OCI-LY7 (cell line): ENCODE measurements at regions not wholly inside any gene's neighbourhood (a gene's known extent, or its start where the extent isn't known, plus 50 kb on each side); places are given as distances from the start of the nearest gene placed in this dataset.

Experiments used
- BruUV-seq: library from RNA; stranded (reverse); fragments of 400-500 nt; replicated peaks from 2 replicates; lab custom pipeline; 2021; lab: Mats Ljungman, UMichigan
- CTCF ChIA-PET: fragments of 300-600 bp; sonication (Branson Sonifier 250); formaldehyde crosslinking; loops from one replicate; lab custom pipeline; 2022; ENCODE audit warnings: antibody characterized with exemption; ENCODE audit not compliant: unreplicated experiment; lab: Charles Lee
- POLR2A ChIA-PET: fragments of 300-600 bp; sonication (Branson Sonifier 250); formaldehyde crosslinking; loops from one replicate; lab custom pipeline; 2022; ENCODE audit warnings: antibody characterized with exemption; lab: Charles Lee
- DNase-seq: peaks from one replicate; pipeline ENCODE4 v3.0.0-alpha.2; 2015; ENCODE audit warnings: low spot score
- H2AFZ ChIP-seq: fragments of 200-600 bp; sonication (generic), shearing (Covaris generic); 2 replicates; pipeline ENCODE4 v1.6.1; 2014; ENCODE audit warnings: mild to moderate bottlenecking, antibody characterized with exemption, low read length, moderate library complexity
- H3K27ac ChIP-seq: fragments of 200-600 bp; sonication (generic); 2 replicates; pipeline ENCODE4 v1.5.1; 2014; ENCODE audit warnings: mixed run types, low read depth, mild to moderate bottlenecking, moderate library complexity, low read length, inconsistent platforms; ENCODE audit not compliant: poor library complexity, severe bottlenecking
- H3K36me3 ChIP-seq: fragments of 200-600 bp; sonication (generic); 2 replicates; pipeline ENCODE4 v1.6.1; 2014; ENCODE audit warnings: mild to moderate bottlenecking, antibody characterized with exemption, low read length, moderate library complexity, mixed read lengths; ENCODE audit not compliant: insufficient read depth
- H3K4me1 ChIP-seq: fragments of 200-600 bp; sonication (generic); 2 replicates; pipeline ENCODE4 v1.5.1; 2014; ENCODE audit warnings: mild to moderate bottlenecking, low read length; ENCODE audit not compliant: insufficient read depth, poor library complexity, severe bottlenecking
- H3K4me2 ChIP-seq: fragments of 200-600 bp; sonication (generic); 2 replicates; pipeline ENCODE4 v1.6.1; 2014; ENCODE audit warnings: mild to moderate bottlenecking, low read length
- H3K4me3 ChIP-seq: fragments of 200-600 bp; sonication (generic); 2 replicates; pipeline ENCODE4 v1.5.1; 2014; ENCODE audit warnings: mild to moderate bottlenecking, low read depth, low read length; ENCODE audit not compliant: poor library complexity, severe bottlenecking
- H3K79me2 ChIP-seq: fragments of 200-600 bp; sonication (generic); 2 replicates; pipeline ENCODE4 v1.6.1; 2016; ENCODE audit warnings: low read depth, mild to moderate bottlenecking, low read length, moderate library complexity, mixed read lengths; ENCODE audit not compliant: insufficient read depth
- H3K9me2 ChIP-seq: fragments of 200-600 bp; sonication (generic); 2 replicates; pipeline ENCODE4 v1.6.1; 2016; ENCODE audit warnings: mild to moderate bottlenecking, low read length, mixed read lengths; ENCODE audit not compliant: insufficient read depth
- H3K9me3 ChIP-seq: fragments of 200-600 bp; sonication (generic); 2 replicates; pipeline ENCODE4 v1.6.1; 2014; ENCODE audit warnings: mild to moderate bottlenecking, mixed run types, low read length, mixed read lengths
- H4K20me1 ChIP-seq: fragments of 200-600 bp; sonication (generic); 2 replicates; pipeline ENCODE4 v1.6.1; 2014; ENCODE audit warnings: mild to moderate bottlenecking, antibody characterized with exemption, low read length, moderate library complexity, mixed read lengths; ENCODE audit not compliant: insufficient read depth
- EZH2phosphoT487 ChIP-seq: fragments of 200-600 bp; sonication (generic); IDR thresholded peaks from 2 replicates; pipeline ENCODE4 v1.6.1; 2018; ENCODE audit warnings: low read depth, borderline replicate concordance, mild to moderate bottlenecking, mixed run types, antibody characterized with exemption, low read length, moderate library complexity, mixed read lengths
- intact Hi-C: fragments of 100-400 bp; cut with micrococcal nuclease; formaldehyde crosslinking; loops from one replicate; pipeline ENCODE4 v1.10.0; 2022; ENCODE audit not compliant: unreplicated experiment
- TF ChIP-seq, protein P1 (sequence below): fragments of 200-600 bp; sonication (generic); conservative IDR thresholded peaks from 2 replicates; pipeline ENCODE4 v1.5.1; 2014; ENCODE audit warnings: mild to moderate bottlenecking, antibody characterized with exemption, low read length, moderate library complexity, mixed read lengths

GRCh38 chr3:147513785-147514184 lies 104.6 kb downstream of the ZIC1 start:
- Histone ChIP-seq H3K4me1 (no peaks in the 10 kb centered on the region), H3K4me2 (no peak overlapping the region), H3K36me3 (no peaks in the 10 kb centered on the region), H4K20me1 (no peaks in the 10 kb centered on the region), H3K79me2 (no peaks in the 10 kb centered on the region), H3K9me2 (no peaks in the 10 kb centered on the region), H3K9me3 (no peaks in the 10 kb centered on the region), H2AFZ (no peak overlapping the region), H3K4me3 (no peak overlapping the region), H3K27ac (no peak overlapping the region)
- intact Hi-C loops: no loop called here
- CTCF ChIA-PET: no interaction called here
- BruUV-seq: no TSS peak
- TF ChIP-seq, protein P1, sequence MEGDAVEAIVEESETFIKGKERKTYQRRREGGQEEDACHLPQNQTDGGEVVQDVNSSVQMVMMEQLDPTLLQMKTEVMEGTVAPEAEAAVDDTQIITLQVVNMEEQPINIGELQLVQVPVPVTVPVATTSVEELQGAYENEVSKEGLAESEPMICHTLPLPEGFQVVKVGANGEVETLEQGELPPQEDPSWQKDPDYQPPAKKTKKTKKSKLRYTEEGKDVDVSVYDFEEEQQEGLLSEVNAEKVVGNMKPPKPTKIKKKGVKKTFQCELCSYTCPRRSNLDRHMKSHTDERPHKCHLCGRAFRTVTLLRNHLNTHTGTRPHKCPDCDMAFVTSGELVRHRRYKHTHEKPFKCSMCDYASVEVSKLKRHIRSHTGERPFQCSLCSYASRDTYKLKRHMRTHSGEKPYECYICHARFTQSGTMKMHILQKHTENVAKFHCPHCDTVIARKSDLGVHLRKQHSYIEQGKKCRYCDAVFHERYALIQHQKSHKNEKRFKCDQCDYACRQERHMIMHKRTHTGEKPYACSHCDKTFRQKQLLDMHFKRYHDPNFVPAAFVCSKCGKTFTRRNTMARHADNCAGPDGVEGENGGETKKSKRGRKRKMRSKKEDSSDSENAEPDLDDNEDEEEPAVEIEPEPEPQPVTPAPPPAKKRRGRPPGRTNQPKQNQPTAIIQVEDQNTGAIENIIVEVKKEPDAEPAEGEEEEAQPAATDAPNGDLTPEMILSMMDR: no peak
- TF ChIP-seq EZH2phosphoT487: no peak
- no peak for DNase-seq
- POLR2A ChIA-PET: no interaction called here

DNA sequence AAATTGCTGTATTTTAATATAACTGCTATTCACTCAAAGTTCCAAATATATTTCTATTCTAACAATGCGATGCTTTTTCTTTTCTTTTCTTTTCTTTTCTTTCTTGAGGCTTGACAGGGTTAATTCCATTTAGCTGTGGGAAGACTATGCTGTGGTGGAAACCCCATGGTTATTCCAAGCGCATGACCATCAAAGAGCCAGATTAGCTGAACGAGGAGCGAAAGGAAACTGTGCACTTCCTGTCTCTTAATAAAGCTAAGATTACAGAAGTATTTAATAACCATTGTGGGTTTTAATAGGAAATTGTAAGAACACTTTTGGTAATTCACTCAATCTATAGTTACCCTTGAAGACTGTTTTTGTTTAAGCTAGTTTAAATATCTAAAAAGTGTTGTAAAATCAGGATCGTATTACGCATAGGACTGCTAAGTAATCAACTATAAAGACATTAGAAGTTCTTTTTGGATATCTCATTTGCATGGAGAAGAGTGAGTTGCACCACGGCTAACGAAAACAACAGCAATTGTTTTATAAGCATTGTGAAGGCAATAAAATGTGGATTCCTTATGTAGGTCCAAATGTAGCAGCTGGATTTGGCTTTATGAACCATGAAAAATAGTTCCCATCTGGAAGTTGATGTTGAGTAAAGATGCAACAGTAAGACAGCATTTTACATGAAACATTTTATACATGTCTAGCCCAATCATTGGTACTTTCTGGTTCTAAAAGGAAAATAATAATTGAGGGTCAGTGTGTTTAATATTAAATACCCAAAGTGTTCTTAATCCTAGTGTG lies 105.4 kb downstream of the ZIC1 start:
- Histone ChIP-seq H3K79me2 (no peaks in the 10 kb centered on the region), H2AFZ (no peak overlapping the region), H4K20me1 (no peaks in the 10 kb centered on the region), H3K36me3 (no peaks in the 10 kb centered on the region), H3K4me2 (no peak overlapping the region), H3K27ac (no peak overlapping the region), H3K9me2 (no peaks in the 10 kb centered on the region), H3K4me3 (no peak overlapping the region), H3K4me1 (no peaks in the 10 kb centered on the region), H3K9me3 (no peaks in the 10 kb centered on the region)
- no peak for DNase-seq
- CTCF ChIA-PET: no interaction called here
- POLR2A ChIA-PET: no interaction called here
- TF ChIP-seq EZH2phosphoT487: no peak
- TF ChIP-seq, protein P1: no peak
- intact Hi-C loops: no loop called here
- no TSS peak for BruUV-seq

DNA sequence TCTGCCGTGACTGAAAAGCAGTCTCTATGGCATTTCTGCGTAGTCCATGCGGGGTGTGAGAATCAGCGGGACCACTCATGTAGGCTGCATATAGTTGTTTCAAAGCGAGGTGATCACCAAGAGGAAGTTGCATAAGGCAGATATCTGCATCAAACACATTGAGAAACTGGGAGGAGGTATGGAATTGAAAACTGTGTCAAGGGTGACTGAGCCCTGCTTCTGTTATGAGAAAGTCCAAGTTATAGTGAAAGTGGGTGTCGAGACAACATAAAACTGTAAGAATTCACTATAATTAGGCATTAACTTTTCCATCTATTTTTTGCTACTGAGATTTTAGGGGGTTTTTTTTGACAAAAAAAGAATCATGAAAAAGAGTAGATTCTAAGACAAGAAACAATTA lies 109.3 kb downstream of the ZIC1 start:
- H3K4me2 ChIP-seq: no peak overlapping the region
- no peaks in the 10 kb centered on the region for H4K20me1 ChIP-seq
- CTCF ChIA-PET: no interaction called here
- H2AFZ ChIP-seq: no peak overlapping the region
- no TSS peak for BruUV-seq
- TF ChIP-seq, protein P1: no peak
- TF ChIP-seq EZH2phosphoT487: no peak
- H3K27ac ChIP-seq: no peak overlapping the region
- H3K9me3 ChIP-seq: no peaks in the 10 kb centered on the region
- H3K4me3 ChIP-seq: no peak overlapping the region
- H3K4me1 ChIP-seq: no peaks in the 10 kb centered on the region
- H3K9me2 ChIP-seq: no peaks in the 10 kb centered on the region
- no peaks in the 10 kb centered on the region for H3K79me2 ChIP-seq
- no peak for DNase-seq
- POLR2A ChIA-PET: no interaction called here
- H3K36me3 ChIP-seq: no peaks in the 10 kb centered on the region
- intact Hi-C loops: no loop called here
